ENCODE measurements at regions not wholly inside any gene's neighbourhood (a gene's known extent, or its start where the extent isn't known, plus 50 kb on each side); places are given as distances from the start of the nearest gene placed in this dataset.

DNA sequence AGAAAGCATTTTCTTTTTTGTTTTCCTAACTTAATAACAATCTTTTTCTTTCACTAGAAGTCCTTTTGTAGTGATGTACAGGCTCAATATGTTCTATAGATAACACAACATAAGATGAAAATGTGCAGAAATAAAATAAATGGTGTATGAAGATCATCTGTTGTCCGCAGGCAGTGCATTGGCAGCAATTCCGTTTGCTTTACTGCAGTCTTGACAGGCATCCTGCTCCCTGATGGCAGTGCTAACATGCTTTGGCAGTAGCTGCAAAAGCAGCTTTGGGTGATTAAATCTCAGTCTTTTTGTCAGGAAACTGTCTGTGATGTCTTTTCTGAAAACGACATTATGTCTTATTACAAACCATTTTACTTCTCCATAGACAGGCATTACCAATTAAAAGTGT, 131.4 kb downstream of the TRAM1L1 start:
- TF ChIP-seq, protein P1, sequence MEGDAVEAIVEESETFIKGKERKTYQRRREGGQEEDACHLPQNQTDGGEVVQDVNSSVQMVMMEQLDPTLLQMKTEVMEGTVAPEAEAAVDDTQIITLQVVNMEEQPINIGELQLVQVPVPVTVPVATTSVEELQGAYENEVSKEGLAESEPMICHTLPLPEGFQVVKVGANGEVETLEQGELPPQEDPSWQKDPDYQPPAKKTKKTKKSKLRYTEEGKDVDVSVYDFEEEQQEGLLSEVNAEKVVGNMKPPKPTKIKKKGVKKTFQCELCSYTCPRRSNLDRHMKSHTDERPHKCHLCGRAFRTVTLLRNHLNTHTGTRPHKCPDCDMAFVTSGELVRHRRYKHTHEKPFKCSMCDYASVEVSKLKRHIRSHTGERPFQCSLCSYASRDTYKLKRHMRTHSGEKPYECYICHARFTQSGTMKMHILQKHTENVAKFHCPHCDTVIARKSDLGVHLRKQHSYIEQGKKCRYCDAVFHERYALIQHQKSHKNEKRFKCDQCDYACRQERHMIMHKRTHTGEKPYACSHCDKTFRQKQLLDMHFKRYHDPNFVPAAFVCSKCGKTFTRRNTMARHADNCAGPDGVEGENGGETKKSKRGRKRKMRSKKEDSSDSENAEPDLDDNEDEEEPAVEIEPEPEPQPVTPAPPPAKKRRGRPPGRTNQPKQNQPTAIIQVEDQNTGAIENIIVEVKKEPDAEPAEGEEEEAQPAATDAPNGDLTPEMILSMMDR (IDR thresholded peaks at IDR 0.05): no peak
- no peak for TF ChIP-seq POLR2A (IDR thresholded peaks at IDR 0.05)
